ENCODE measurements at regions not wholly inside any gene's neighbourhood (a gene's known extent, or its start where the extent isn't known, plus 50 kb on each side); places are given as distances from the start of the nearest gene placed in this dataset.

DNA sequence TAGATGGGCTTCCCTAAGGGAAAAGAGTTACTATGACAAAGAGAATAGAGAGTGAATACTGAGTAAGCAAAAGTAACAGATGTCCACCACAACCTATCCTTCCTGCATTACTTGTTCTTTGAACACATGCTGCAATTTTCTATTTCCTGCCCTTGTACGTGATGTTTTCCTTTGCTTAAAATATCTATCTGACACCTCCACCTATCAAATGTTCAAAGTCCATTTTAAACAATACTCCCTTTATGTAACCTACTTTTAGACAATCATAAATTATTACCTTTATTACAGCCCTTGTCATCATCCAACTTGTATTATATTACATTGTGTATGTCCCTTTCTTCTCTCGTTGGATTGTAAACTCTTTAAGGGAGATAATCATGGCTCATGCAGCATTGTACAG is 147.2 kb upstream of the DYRK2 start:
- no peak for DNase-seq (ENCODE audit: low read depth)

DNA sequence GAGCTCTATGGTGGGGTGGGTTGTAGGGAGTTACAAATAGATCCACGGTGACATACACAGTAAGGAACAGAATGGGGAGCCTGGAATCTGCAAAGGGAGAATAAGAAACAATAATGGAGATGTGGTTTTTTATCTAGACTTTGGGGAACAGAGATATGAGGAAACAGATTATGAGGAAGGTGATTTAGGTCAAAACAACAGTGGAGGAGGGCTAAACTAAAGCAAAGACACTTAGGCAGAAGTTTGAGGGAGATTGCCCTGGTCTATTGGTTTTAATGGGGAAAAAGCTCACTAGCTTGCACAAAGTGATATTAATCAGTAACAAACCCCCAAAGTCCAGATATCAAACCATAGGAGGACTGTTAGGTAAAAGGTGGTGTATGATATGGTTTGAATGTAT is 144.5 kb upstream of the DYRK2 start:
- no peak for DNase-seq (ENCODE audit: low read depth)

DNA sequence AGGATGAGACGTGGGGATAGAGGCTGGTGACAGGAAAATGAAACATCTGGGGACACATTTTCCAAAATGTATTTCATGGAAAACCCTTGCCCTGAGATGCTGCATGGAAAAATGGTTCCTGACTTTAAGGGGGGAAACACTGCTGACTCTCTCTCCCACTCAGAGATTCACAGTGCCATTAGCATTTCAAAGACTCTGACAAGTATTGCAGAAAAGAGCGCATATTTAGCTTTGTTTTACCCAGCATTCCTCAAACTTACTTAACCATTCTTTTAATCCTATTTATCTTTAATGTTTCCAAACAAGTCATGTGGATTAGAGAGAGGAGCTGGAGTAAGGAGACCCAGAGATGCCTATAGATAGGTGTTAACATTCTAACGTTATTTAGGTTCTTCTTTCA is 141.8 kb upstream of the DYRK2 start:
- no peak for DNase-seq (ENCODE audit: low read depth)

DNA sequence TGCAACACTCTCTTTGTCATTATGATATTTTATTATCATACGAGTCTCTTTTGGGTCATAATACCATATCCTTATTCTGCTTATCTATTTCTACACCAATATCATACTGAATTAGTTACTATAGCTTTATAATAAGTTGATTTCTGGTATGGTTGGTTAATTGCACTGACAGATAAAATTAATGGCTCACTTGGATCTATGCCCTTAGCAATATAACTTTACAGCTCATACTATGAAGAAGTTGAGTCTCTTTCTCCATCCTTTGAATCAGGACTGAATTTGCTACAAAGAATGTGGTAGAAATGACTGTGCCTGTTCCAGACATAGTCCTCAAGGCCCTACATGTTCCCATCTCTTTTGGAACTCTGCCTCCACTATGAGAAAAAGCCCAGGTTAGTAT is 139.7 kb upstream of the DYRK2 start:
- no peak for DNase-seq (ENCODE audit: low read depth)

DNA sequence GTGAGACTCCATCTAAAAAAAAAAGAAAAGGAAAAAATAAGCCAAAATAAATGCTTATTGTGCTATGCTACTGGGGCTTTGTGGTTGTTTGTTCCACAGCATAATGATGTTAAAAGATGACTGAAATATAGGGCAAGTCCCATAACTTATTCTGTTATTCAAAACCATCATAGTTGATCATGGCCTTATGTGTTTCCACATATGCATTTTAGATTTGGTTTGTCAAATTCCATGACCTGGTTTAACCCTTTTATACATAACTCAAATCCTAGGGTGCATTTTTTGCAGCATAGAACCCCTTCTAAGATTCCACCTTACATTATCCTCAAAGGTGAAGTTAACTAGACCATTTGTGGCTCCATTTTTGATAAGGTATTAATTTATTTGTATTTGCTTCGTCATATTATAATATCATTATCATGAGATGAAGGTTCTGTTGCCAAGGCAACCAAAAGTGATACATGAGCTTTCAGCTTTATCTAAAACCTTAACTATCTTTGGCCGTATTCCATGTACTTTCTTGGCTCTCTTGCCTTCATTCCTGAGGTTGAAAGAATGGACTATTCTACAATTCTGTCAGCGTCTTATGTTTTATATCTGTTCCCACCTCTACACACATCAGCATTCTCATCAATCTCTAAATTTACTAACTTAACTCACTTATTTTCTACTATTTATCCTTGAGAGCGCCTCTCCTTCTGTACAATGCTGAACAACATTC is 138.7 kb upstream of the DYRK2 start:
- DNase-seq (ENCODE audit: low read depth) = no peak

DNA sequence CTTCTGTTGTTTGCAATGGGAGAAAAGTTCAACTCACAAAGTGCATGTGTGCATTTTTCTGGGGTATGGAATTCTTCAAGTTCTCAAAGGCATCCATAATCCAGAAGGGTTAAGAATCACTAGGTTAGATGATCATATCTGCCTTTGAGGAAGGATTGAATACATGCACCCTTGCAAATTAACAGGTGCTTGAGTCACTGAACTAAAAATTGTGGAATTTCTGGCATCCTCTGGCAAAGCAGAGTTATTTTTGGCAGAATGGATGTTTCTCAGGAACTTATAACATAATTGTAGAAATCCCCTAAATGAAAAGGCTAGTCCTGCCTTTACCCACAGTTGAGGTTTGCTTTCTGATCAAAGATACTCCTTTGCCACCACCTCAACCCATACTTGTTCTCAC is 136.5 kb upstream of the DYRK2 start:
- no peak for DNase-seq (ENCODE audit: low read depth)

DNA sequence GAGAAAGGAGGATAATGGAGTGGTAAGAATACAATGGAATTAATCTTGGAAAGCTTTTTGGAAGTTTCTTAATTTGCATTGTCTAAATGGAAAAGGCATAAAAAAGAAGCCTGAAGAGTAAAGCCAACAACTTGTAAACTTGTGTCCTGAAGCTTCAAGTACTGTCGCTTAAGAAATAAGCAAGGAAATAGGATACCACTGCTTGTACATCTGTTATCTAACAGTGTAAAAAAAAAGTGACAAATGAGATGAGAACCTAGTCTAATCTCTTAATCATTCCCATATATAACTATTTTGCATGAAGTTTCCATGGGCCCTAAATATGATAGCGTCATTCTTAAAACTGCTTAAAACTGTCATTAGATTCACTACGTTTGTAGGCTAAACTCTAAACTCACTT is 134.0 kb upstream of the DYRK2 start:
- no peak for DNase-seq (ENCODE audit: low read depth)

DNA sequence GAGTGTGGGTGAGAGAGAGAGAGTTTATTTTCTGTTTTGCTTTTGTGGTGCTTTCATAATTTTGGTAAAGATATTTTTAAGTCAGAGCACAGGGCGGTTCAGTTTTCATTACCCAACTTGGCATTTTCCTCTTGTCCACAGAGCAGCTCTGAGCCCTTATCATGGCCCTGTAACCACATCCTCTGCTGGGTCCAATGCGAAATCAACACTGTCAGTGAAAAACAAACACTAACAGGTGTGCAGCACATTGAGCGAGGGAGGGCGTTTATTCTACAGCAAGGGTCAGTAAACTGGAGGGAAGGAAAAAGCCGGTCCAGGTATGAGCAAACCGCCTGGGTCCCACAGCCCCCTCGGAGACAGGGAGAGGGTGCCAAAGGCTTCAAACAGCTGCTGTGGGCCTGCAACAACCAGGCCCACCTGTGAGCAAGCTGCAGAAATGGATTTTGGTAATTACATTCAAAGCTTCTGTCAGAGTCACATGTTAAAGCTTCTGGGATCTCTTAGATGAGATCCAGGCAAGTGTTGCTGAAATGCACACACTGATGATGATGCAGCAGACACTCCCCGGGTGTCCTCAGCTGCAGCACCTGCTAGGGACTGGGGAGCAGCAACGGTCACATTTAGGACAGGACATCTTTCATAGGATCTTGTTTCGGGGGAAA is 132.7 kb upstream of the DYRK2 start:
- no peak for DNase-seq (ENCODE audit: low read depth)

DNA sequence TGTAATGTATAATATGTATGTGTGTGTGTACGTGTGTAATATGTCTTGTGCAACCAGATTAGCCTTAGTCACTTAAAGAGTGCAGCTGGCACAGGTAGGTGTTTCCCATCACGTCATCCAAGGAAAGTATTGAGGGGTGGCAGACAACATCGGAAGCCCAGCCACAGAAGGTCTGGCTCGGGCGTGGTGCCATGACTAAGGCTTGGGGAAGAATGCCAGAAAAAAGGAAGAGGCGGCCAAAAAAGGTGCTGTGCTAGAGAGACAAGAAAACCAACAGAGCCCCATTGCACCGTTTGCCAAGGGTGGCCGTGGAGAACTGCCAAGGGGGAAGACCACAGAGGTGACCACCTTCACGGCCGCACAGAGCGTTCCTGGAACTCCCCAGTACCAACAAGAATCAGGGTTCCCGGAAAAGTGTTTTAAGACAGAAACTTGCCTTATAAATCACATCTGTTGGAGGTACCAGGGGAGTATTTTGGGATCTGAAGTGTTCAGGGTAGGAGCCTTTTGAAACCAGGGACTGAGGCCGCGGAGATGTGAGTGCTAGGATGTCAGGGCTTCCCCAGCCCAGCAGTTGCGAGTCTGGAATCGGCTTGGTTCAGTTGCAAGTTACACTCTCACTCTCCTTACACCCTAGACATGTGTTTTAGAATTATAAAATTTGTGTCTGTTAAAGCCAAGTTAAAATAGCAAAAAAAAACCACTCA is 131.2 kb upstream of the DYRK2 start:
- no peak for DNase-seq (ENCODE audit: low read depth)

DNA sequence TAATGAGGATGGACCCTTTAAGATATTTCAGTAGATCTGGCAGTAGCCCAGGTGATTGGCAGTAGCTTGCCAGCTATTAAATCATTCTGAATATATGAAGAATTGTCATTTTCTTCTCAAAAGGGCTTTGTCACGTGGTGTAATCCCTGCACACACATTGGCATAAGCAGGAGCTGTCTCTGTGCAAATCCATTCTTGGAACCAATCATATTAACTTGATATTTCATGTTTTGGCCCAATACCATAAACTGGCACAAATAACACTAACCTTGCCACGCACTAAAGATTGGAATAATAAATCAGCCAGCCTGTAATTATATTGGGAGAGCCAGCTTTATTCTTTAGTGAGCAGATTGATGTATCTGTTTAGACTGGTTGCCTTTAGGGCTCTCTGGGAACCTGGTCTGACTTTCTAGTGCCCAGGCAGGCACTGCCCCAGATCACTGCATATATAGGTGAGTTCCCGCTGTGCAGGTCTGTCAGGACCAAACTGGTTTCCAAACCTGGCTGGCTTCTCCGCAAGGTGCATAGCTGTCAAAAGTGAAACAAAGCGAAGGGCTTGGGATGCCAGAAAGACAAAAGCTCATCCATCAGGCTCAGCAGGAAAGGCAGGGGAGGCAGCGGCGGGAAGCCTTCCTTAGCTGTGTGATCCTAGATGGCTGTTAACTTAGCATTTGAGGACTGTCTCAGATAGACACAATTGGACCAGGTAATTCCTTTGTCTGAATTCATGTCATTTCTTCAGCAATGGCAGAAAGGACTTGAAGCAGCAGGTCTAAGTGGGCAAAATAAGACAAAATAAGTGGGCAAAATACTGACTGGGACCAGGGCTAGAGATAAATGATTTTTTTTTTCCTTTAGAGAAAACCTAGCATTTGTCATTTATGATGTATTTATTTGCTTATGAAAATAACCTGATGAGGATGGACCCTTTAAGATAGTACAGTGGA is 128.8 kb upstream of the DYRK2 start:
- DNase-seq (ENCODE audit: low read depth) = no peak

DNA sequence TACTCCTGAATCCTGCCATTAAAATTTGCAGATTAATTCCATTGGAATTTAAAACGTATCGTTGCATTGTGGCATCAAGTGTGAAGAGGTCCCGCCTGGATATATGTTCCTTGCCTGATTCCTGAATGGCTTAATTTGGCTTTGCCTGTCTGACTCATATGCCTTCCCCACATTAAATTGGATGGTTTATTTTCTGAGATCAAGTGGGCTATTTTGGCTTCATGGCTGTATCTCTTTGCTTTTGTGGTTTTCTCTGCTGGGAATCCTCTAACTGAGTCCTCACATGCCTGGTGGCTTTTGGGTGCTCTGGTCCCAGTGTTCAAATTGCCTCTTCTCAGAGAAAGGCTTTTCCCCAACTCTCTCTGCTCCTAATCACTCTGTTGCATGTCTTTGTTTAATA is 127.9 kb upstream of the DYRK2 start:
- no peak for DNase-seq (ENCODE audit: low read depth)

DNA sequence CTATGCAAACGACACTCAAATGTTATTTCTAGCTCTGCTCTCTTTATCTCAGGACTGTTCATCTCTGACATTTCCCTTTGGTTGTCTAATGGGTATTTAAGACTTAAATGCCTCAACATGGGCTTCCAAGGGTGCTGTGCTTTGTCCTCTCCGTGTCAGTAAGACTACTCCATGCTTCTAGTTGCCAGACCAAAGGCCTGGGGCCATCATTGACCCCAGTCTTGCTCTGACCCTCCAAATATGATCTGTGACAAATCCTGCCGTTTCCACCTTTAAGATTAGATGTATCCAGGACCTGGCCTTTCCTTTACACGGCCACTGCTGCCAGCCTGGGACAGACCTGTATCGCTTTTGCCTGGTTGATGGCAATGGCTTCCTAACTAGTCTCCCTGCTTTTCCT is 126.3 kb upstream of the DYRK2 start:
- DNase-seq (ENCODE audit: low read depth) = no peak

DNA sequence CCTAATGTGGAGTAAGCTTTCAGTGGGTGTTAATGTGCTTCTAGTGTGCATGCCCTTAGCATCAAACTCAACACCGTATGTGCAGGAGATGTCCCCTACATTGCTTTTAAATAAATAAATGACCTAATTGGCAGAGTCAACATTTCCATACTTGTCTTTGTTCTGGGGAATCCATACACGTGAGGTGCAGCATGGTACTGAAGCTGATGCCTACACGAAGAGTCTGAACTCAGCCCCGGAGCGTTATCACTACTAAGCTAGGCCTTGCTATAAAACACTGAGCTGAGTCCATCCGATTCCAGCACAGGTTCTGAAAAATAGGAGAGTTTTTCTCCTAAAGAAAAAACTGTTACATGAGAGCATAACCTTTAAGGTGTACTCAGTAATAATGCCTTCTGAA is 125.0 kb upstream of the DYRK2 start:
- no peak for DNase-seq (ENCODE audit: low read depth)

DNA sequence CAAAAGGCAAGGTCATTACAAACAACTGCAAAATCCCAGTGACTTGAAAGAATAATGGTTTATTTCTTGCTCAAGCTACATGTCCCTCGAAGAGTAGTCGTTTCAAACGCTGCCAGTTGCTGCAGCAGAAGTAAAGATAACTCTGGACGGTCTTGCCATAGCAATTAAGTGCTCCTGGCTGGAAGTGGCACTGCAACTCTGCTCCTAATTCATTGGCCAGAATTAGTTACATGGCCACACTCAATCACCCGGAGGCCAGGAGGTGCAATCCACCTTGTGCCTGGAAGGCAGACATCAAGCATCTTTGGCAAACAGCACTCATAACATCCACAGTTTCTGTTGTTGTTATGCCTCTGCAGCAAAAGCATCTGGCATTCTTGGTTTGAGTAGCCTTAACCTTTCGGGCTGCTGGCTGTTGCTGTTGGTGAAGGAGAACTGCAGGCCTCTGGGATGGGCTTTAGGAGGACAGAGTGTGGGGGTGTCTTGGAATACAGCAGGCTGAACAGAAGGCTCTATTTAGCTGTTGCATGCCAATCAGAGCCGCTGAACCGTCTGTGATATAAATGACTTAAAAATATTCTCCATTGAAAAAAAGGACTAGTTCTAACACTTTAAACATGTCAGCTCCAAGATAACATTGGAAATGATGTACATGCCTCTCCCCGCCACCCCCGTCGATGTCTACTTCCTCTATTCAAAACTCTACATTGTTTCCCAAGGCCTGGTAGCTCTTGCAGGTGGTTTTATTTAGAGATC is 123.5 kb upstream of the DYRK2 start:
- DNase-seq (ENCODE audit: low read depth) = no peak

DNA sequence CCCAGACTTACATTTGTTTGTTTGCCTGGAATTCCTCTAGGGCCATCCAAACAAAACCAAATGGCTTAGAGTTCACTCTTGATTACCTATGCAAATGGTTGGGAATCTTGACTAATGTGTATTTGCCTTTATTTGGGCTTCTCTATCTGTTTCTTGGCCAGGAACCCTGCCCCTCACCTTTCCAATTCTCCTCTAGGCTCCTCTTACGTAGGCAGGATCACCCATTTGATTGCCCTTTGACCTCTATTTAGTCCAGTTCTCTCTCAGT is 123.0 kb upstream of the DYRK2 start:
- DNase-seq (ENCODE audit: low read depth) = no peak

DNA sequence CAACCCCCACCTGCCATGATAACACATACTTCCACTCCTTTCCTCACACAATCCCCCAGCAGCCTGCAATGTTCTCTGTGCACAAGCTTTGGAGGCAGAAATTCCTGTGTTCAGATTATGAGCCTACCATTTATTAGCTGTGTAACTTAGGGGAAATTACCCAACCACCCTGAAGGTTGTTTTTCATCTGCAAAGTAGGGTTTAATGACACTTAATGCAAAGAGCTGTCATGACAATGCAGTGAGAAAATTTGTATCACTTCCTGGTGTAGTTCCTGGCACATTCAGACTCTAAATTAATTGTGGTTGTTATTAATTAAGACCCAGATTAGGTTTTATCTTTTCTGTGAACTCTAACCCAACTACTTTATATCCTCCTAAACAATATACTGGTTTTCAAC is 122.4 kb upstream of the DYRK2 start:
- DNase-seq (ENCODE audit: low read depth) = no peak

DNA sequence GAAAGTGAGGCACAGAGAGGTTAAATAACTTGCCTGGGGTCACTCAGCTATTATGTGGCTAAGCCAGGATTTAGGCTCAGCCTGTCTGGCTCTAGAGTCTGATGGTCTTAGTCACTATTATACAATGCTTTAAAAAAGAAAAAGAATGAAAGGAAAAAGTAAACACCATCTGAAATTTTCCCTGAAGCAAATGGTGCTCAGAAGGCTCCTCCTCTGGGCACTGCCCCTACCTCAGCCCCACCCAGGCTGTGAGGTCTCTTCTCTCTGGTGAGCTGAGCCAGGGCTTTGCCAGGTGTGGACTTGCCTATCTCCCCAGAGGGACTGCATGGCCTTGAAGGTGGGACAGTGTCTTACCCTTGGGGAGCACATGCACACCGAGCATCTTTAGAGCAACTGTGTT is 117.5 kb upstream of the DYRK2 start:
- DNase-seq (ENCODE audit: low read depth) = no peak

DNA sequence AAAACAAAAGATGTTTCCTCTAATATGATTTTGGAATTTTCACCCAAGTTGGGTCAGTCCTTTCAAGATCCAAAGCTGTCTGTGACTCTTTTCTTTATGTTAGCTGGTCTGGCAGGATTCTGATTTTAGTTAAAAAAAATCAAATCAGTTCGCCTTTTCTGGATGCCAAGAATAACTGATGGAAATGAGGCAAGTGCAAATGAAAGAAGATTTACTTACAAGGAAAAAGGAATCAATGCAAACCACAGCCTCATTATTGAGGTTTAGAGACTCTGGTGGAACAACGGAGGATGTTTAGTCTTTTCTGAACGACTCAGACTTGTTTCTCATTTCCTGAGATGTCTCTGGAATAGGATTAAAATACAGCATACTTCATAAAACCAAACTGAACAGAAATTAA is 117.0 kb upstream of the DYRK2 start:
- DNase-seq (ENCODE audit: low read depth) = no peak

DNA sequence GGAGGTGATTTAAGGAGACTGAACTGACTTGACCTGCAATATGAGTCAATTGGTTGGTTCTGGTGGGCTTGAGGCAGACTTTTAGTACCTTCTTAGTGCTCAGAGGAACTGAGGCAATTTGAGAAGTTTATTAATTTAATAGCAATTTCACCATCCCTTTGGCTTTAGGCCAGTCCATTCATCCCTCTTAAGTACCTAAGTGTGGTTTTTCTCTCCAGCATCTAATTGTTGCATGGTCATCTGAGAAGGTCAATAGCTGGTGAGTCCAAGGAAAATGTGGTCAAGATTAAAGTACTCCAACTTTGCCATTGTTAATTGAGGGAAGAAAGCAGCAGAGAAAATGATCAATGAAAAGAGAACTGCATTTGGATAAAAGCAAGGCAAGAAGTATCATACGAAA is 115.4 kb upstream of the DYRK2 start:
- no peak for DNase-seq (ENCODE audit: low read depth)

DNA sequence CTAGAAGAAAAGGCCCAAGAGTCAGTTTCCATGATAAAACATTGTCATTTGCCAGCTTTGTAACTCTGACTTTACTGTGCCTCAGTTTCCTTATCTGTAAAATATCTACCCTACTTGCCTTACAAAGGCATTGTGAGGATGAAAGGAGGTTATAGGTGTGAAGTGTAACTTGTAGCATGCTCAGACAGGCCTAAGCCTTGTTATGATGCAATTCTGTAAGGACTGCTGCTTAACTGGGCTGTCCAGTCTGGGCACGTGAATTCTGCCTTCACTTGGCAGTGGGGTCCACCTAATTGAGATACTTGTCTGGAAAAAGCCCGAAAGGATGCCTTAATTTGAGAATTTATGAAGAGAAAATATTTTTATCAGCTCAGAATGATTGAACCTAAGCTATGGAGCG is 114.5 kb upstream of the DYRK2 start:
- no peak for DNase-seq (ENCODE audit: low read depth)

DNA sequence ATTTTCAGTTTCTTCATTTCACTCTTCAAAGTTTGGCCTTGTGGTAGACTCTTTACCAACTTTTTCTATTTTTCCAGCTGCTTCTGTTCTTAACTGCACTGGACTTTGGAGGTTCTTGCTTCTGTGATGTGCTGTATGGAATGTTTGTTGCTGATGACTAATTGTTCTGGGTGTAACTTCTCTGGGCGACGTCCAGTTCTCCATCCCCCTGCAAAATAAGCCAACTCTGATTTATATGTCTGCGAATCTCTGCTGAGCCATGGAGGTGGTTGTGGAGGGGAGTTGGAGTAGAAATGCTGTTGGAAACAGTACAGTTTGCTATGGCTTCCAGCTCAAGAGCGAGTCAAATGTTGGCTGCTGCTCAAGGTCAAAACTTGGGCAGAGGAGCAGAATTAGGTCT is 113.9 kb upstream of the DYRK2 start:
- DNase-seq (ENCODE audit: low read depth) = no peak

DNA sequence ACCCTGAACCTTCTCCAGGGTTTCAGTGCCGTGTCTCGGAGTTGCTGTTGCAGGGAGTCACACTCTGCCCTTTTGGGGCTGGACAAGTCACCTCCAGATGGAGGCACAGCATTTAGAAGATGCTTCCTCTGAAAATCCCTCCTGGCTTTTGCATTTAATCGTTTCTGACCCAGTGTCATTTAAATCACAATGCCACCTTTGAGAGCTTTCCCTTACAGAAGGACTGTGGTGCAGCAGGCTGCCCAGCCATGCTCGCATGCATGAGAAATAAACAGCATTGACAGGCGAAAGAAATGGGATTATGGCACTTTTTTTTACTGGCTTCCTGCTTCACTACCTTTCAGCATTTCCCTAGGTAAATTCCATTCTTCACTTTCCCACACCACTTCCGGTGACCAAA is 113.4 kb upstream of the DYRK2 start:
- no peak for DNase-seq (ENCODE audit: low read depth)

Data from activated T-helper 9 cell treated with anti-CD3 and anti-CD28 coated beads, Interleukin-2, amount 50 U/mL, for 16 hours (primary cell).